ENCODE measurements at regions not wholly inside any gene's neighbourhood (a gene's known extent, or its start where the extent isn't known, plus 50 kb on each side); places are given as distances from the start of the nearest gene placed in this dataset.
"Not testable (repeated sequence)": the region's sequence is repeated elsewhere in the genome, so short reads cannot be mapped to it uniquely, and the experiment has no call there.

DNA sequence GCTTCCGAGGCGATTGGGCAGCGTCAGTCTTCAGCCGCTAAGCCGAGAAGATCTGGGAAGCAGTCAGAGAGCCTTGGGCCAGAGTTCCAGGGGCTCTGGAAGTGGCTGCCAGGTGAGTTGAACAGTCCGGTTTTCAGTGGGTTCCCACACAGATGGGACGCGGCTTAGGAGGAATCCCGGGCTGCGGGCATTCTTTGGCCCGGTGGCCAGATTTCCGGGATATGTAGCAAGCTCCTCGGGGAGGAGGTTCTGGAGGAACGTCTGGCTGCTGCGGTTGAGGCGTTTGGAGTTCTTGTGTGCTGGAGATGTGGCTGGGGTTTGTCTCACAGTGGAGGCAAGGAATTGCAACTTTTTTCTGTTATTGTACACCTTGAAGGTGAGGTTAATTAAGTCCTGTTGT is 182.6 kb downstream of the CD83 start:
- not testable (repeated sequence) for DNase-seq

- not testable (repeated sequence) for DNase-seq
Observed at GRCh38 chr6:14300721-14301120, 183.1 kb downstream of the CD83 start.

GRCh38 chr6:14301477-14301876 is 183.9 kb downstream of the CD83 start:
- DNase-seq, result not testable (repeated sequence)

DNA sequence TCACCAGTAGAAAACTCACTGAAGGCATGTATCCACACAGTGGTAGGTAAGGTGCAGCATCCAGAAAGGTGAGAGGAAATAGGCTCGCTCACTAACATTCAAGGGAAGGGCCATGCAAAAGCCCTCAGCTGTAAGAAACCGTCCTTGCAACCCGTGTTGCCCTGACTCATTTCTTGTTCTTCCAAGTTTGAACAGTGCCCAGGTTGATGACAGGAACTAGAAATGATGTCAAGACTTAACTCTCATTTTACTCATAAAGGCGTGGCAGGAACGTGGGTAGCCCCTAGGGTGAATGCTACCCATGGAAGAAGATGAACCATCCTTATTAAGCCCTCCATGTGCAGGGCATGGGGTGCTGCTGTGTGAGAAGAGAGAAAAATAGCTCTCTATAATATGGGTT is 187.6 kb downstream of the CD83 start:
- DNase-seq, result no peak

GRCh38 chr6:14305624-14306023 is 188.1 kb downstream of the CD83 start:
- no peak for DNase-seq

- DNase-seq, result no peak
Observed at GRCh38 chr6:14306151-14306906, 188.8 kb downstream of the CD83 start.

DNA sequence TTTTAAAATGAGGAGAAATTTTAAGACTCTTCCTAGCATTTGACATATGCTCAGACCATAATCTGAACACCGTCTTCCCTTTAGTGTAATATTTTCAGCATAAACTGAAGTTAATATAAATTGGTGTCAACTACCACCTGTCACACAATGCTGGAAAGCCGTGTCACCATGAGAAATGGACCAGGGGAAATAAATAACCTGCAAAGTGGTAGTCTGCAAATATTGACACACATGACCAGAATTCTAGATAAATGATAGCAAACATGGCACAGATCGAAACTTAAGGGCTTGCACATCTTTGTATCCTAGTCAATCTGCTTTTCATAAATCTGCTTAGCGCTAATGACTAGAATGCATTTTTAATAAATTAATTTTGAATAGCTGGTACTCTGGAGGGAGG is 191.9 kb downstream of the CD83 start:
- DNase-seq, result no peak

GRCh38 chr6:14309951-14310445 is 192.4 kb downstream of the CD83 start:
- DNase-seq, result no peak

DNA sequence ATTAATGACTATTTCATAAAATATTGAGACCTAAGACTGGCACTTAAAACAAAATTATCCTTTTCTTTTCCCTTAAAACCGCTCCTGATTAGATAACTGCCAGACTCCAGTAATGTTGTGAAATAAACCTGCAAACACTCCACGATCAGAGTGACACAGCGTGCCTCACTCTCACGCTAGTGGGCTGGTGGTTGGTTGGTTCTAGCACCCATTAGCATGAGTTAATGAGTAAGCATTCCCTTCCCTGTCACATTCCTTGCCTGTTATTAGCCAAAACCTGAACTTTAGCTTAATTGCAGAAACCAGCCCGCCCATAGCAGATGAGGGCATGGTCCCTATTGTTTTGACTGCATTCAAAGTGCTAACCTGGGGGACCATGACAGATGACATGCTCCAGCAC is 193.4 kb downstream of the CD83 start:
- no peak for DNase-seq

- DNase-seq, result no peak
Observed at GRCh38 chr6:14312587-14312986, 195.0 kb downstream of the CD83 start.

DNA sequence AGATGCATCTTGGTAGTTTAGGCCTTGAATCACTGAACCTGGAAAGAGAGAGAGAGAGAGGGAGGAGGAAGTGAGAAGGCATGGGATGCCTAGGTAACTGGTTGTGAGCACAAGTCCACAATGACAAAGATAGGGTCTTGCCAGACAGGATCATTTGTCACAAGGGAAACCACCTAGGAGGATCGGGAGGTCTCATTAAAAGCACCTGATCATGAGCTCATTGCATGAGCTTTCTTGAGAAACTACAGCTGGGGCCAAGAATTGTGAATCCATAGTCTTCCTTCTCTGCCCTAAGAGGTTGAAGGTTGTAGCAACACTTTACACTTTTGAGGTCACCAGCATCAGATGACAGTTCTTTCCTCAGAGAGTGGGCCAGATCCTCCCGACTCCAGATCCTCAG is 195.7 kb downstream of the CD83 start:
- no peak for DNase-seq

- no peak for DNase-seq
Observed at GRCh38 chr6:14315353-14315752, 197.8 kb downstream of the CD83 start.

DNA sequence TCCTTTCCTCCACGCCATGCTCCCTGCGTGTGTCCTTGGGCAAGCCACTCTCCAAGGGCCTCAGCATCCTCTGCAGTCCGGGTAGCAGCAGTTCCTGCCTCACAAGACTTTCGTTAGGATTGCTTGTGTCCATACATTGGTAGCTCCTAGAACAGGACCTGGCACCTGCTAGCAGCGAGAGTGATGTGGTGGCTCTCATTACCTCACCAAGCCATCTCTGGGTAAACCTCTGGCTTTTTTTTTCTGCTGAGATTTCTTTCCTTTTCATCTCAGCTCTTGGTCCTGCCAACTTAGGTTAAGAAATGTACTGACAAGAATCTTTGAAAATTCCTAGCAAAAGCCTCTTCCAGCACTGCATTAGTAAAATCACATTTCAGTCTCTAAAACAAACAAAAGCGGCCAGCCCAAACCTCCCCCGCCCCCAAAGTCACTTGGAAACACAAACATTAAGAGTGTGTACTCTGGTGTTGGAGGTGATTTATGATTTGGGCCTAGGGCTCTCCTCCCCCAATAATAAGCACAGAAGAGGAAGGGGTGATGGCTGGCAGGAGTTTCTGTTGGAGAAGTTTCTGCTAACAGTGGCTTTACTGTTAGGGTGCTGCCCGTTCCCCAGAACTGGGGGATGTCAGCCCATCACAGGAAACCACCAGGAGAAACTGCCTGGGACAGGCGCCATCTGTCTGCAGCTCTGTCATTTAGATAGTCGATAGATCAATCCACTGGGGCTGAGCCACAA is 199.2 kb downstream of the CD83 start:
- no peak for DNase-seq

GRCh38 chr6:14317387-14317970 is 199.9 kb downstream of the CD83 start:
- DNase-seq, result no peak

GRCh38 chr6:14320332-14320731 is 202.8 kb downstream of the CD83 start:
- DNase-seq, result no peak

DNA sequence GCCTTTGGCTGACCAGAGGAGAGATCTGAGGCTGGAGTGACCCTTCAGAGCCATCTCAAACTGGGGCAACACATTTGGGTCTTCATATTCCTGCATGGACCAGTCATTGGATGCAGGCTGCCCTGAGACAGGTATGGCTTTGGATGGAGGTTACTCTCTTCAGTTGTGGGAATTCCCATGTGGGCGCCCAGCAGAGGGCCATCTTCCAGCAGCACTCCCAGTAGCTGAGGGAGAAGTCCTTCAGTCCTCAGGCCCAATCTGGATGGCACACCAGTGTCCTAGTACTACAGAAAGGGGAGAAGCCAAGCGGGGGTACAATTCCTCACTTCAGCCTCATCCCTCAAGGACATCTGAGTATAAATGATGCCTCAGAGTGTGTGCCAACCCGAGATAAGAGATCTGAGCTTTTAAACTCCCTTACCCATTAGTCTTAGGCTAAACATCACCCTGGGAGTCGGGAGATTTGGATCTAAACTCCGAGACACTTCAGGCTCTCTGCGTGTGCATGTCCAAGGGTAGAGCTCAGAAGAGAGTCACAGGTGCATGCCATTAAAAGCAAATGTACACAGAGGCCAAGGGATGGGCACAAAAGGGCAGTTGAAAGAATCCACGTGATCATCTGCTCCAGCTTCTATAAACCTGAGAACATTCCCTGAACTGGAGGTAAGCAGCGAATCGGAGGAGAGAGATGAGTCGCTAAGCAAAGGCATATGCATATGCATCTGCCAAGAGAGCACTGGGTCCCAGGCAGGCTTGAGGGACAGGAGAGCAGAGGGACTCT is 204.6 kb downstream of the CD83 start:
- no peak for DNase-seq

GRCh38 chr6:14322841-14323240 is 205.3 kb downstream of the CD83 start:
- DNase-seq, result no peak

- DNase-seq, result no peak
Observed at GRCh38 chr6:14326774-14327173, 209.2 kb downstream of the CD83 start.

DNA sequence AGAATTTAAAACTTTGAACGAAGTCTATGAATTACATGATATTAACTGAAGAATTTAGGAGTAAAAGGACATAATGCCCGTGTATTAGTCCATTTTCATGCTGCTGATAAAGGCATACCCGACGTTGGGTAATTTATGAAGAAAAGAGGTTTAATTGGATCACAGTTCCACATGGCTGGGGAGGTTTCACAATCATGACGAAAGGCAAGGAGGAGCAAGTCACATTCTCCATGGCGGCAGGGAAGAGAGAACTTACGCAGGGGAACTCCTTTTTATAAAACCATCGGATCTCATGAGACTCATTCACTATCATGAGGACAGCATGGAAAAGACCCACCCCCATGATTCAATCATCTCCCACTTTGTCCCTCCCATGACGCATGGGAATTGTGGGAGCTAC is 210.6 kb downstream of the CD83 start:
- DNase-seq, result no peak

DNA sequence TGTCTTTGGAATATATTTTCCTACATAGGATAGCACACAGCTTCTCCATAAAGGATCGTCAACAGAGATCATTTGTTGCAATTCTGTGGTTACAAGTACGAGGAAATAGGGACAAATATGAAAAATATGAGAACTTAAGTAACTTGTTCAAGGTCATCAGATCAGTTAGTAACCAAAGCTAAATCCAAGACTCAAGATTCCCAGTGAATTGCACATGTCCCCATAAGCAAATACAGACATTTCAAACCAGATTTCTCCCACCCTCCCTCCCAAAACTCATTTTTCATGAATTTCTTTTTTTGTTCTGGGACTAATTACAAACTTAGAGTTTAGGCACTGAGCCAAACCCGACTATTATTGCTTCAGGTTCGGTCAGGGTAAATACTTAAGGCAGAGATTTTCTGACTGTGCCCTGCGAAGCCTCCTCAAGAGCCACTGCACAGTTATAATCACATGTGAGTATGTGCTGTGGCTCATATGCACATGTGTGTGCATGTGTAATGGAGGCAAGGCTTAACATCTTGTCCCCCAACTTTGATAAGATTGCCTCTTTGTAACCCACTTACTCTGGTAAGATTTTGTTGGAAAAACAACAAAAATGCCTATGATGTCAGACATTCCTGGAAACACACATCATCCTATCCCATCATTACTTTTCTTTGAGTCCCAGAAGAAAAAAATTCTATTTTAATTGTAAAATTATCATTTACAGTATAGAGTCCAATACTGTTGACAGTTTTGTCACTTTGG is 216.2 kb downstream of the CD83 start:
- DNase-seq, result no peak

DNA sequence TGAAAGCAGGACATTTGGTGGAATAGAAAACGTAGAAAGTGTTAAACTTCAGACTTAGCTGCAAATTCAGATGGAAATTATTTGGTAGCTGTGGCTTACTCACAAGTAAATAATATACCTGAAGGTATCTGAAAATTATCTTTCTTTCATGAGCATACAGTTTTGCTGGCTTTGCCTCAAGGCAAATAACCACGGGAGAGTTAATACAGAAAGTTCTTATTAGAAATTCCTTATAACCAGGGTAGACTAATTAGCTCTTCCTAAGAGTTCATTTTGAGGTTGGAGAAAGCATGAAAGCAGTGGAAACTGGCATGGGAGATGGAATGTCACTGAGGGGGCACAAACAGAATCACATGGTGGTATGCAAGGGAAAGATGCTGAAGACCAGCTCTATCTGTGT is 217.5 kb downstream of the CD83 start:
- DNase-seq, result no peak

DNA sequence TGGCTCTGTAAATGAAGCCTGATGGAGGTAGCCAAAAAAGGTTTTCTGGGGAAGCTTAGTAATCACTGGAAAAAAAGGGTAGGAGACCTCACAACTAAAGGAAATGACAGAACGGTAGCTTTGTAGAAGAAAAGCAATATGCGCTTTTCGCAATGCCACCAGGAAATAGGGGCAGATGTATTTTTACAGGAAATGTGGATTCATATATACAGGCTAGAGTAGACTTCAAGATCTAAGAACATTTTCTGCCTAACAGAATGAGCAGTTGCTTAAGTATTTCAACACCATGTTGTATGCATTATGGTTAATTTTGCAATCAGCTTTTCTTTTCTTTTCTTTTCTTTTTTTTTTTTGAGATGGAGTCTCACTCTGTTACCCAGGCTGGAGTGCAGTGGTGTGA is 219.6 kb downstream of the CD83 start:
- DNase-seq, result no peak

Measured in NCI-H2171 (cell line).